CD4-positive, alpha-beta T cell treated with Interleukin-10 for 1 hour (primary cell): ENCODE measurements at regions not wholly inside any gene's neighbourhood (a gene's known extent, or its start where the extent isn't known, plus 50 kb on each side); places are given as distances from the start of the nearest gene placed in this dataset.

Experiments used
- DNase-seq: peaks from one replicate; pipeline ENCODE4 v3.0.0-alpha.2; 2020

GRCh38 chr10:81031774-81032173, 494.1 kb downstream of the SH2D4B start:
- no peak for DNase-seq

DNA sequence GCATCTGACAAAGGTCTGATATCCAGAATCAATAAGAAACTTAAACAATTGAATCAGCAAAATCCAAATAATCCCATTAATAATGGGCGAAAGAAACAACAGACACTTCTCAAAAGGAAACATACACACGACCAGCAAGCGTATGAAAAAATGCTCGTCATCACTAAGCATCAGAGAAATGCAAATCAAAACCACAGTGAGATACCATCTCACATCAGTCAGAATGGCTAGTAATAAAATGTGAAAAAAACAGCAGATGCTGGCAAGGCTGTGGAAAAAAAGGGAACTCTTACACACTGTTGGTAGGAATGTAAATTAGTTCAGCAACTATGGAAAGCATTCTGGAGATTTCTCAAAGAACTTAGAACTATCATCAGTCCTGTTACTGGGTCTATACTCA, 496.7 kb downstream of the SH2D4B start:
- DNase-seq = no peak

DNA sequence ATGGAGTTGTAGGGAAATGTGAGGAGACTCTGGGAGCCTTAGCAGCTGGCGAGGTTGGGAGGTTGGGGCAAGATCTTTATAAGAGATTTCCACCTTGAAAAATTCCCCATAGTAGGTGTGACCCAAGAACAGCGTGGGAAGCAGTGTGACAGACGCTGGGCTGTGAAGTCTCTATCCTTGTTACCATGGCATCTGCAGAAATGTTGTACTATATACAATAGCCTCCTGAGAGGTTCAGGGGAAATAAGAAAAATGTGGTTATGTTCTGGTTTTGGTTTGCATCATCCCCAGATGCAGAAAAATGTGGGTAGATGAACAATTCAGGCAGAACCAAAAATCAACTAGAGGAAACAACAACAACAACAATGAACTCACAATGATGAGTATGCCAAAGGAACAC, 498.6 kb downstream of the SH2D4B start:
- no peak for DNase-seq

DNA sequence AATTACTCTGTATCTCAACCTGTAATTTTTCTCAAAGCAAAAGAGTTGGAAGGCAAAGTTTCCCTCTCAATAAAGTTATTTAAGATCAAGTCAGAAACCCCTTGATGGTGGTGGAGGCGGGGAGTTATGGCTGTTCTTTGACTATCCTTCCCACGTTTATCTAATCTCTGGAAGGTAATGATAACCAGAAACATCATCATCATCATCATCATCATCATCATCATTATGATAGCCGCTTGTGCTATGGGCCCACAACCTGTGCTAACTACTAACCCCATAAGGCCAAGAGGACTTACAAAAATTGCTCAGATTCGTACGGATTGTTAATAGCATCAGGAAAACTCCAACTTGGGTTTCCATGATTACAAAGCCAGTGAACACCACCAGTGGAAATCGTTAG, 502.3 kb downstream of the SH2D4B start:
- no peak for DNase-seq

GRCh38 chr10:81040940-81041339, 503.2 kb downstream of the SH2D4B start:
- no peak for DNase-seq

DNA sequence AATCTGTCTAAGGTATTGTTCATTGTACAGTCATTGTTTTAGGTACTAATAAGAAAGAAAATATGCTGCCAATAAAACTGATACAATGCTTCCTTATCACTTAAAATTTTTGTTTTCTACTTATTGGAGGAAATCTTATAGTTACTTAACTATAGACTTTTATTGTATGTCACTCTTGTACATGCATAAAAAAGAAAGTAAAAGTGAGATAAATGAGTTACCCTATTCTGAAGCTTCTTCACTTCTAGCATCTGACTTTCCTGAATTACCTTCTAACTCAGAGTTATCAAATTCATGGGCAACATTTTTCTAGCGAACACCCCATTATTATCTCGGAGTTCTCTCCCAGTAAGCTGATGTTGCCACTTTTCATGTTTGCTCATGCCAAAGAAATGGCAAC, 504.9 kb downstream of the SH2D4B start:
- DNase-seq = no peak

DNA sequence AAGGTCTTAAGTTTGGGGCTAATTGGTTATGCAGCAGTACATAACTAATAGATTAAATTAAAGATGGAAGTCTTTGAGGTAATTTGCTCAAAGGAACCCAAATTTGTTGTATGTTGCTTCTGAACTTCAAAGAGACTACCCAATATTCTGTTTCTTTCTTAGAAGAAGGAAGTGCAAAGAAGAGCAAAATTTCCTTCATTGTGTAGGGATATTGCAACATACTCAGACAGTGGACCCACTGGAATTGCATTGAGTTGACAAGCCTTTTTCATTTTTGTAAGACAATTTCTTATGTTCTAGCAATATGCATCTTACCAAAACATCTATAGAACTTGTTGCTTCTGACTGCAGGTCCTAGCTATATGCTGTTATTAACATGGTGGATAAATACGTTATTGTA, 527.8 kb downstream of the SH2D4B start:
- DNase-seq = no peak

GRCh38 chr10:81068460-81068859, 530.8 kb downstream of the SH2D4B start:
- no peak for DNase-seq

GRCh38 chr10:81071087-81071796, 533.5 kb downstream of the SH2D4B start:
- no peak for DNase-seq

- DNase-seq = no peak
These were observed 535.5 kb downstream of the SH2D4B start for GRCh38 chr10:81073155-81073554.

DNA sequence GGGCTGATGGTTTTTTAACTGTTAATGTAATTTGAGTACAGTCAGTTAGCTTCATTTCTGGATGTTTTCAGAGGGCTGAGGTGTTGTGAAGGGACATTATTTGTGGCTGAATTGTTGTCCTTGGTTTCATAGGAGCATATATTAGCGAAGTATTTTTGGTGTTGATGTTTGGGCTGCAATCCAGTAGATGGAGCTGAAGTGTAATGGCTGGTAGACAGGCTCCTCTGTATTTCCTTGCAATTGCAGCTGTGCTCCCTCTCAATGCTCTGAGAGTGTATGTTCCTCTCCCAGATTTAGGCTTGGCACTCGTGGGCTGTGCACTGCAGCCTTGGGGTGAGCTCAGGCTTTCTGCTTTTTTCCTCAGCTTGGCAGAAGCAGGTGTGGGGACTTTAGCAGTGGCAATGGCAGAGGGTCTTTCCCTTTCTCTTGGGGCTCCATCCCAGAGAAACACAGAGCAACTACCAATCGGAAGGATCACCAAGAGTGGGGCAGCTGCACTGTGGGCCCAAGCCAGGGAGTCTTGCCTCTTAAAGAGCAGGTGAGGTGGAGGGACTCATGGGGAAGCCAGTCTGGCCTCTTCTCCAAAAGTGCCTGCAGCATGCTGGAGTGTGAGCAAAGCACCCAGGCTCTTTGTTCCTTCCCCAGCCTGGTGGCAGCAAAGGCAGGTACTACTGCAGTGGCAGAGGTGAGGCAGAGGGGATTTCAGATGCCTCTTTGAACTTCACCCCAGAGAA, 544.4 kb downstream of the SH2D4B start:
- no peak for DNase-seq

- DNase-seq = no peak
These were observed 545.1 kb downstream of the SH2D4B start for GRCh38 chr10:81082621-81083376.

GRCh38 chr10:81093056-81093455, 555.4 kb downstream of the SH2D4B start:
- no peak for DNase-seq

DNA sequence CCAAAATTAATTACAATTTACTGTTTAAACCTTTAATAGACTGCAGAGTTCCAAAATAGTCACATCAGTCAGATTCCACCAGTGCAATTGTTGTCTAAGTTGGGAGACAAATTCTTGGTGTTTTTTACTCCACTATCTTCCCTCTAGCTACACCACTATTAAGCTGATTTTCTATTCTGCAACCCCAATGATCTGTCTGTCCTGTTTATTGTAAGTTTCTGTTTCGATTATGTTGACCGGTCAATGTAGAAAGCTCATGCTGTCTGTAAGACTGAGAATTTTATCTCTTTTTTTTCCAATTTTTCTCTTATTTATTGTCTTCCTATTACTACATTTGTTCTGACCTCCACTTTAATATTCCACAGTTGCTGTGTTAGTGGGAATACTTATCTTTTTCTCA, 557.5 kb downstream of the SH2D4B start:
- DNase-seq = no peak

DNA sequence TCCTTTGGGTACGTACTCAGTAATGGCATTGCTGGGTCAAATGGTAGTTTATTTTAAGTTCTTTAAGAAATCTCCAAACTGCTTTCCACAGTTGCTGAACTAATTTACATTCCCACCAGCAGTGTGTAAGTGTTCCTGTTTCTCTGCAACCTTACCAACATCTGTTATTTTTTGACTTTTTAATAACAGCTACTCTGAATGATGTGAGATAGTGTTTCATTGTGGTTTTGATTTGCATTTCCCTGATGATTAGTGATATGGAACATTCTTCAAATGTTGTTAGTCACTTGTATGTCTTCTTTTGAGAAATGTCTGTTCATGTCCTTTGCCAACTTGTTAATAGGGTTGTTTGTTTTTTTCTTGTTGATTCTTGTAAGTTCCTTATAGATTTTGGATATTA, 558.9 kb downstream of the SH2D4B start:
- DNase-seq = no peak

DNA sequence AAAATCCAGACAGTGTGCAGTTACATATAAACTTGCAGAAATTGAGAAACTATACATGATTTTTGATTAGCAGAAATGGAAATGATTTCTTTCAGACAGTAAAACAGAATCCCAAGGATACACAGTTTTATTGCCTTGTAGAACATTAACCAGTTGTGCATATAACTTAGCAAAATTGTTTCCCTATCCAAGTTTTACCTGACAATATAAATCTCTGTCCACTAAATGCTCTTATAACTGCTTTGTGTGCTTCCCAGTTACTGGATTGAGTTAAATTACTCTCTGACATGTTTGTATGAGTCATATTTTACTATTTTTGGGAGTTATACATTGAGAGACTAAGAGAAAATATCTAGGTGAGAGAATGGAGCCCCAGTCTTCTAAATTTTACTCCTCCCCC, 563.4 kb downstream of the SH2D4B start:
- no peak for DNase-seq

DNA sequence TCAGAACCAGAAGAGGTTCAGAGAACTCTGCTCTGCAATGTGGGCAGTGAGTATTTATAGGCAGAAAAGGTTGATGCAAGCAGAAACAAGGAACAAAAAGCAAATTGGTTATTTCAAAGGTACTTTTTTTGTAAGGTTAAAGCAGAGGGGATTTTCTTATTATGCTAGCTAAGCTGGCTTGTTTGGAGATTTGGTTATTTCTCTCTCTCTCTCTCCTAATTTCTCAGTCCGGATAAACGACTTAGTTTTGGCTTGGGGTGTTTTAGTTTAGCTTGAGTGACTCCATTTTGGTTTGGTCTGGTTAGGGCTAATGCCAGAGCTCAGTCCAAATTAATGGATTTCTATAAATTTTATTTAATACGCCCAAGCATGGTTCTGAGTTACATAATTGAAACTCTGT, 566.8 kb downstream of the SH2D4B start:
- DNase-seq = no peak

DNA sequence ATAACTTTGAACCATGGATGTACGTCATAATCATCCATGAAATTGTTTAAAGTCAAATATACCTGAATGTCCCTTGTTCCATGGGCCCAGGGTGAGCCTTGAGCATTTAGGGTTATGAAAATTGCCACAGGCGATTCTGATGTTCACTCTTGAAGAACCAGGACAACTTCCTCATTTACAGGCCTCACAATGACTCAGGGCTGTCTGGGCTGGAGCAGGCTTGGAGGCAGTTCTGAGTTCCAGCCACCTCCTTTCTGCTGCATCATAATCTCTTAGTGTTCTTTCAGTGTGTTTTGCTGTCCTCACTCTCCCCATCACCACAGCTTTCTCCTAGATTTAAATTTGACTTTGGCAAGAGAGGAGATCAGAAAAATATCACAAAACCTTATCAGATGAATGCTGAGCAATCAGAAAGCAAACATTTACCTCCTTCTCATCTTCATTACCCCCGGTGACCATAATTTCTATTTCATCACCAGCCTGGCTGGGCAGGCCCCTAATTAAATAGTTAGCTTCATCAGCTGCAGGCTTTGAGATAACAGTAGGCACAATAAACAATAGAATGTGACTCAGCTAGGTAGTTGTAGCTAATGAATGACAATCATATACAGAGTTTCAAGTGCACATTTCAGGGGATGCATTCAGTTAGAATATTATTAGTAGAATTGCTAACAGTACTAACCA, 571.0 kb downstream of the SH2D4B start:
- no peak for DNase-seq

DNA sequence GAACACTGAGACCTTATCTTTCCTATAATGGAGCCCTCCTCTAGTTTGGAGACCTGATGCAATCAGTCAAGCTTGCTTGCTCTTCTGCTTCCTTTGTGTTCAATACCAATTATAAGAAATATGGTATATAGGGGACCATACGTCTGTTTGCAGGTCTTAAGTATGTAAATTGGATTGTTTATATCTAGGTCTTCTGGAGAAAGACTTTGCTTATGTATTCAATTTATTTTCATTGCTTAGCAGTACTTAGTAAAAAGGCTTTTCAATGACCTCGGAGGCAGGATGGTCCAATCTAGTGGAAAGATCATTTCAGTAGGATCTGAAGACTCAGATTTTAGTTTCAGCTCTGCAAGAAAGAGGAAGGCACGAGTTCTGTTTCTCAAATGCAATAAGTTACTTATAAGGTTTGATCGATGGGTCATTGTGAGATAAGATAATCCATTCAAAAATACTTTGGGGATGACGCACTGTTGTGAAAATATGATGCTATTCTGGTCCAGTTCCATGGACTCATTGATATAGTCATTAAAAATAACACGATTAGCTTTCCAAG, 571.6 kb downstream of the SH2D4B start:
- DNase-seq = no peak

DNA sequence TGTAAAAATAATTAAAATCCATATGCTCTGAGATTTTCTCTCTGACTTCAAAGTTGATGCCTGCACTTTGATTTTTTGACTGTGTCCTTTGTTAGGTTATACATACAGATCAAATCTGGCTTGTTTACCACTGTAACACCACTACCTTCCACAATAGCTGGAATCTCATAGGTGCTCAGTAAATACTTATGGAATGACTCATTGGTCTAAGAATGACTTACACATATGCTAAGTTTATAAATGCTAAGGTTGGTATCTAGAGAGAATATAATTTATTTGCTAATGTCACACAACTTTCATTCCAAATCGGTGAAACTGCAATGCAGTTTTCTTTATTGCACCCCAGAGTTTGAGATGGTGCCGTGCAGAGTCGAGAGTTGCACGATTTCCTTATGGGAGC, 578.5 kb downstream of the SH2D4B start:
- DNase-seq = no peak

DNA sequence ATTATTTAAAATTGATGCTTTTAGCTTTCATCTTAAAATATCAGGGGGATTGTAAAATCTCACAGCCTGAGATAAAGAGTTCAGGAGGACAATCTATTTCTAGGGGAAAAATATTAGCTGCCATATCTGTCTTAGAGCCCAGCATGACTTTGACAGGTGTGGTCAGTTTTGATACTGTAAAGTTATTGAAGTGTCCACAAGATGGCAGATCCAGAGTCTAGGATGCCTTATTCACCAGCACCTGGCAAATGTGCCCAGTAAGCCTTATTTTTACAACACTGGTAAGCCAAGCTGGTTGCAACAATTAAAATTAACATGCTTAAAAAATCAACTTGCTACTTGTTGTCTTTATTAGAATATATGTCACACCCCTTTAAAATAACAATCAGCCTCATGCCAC, 579.3 kb downstream of the SH2D4B start:
- no peak for DNase-seq

DNA sequence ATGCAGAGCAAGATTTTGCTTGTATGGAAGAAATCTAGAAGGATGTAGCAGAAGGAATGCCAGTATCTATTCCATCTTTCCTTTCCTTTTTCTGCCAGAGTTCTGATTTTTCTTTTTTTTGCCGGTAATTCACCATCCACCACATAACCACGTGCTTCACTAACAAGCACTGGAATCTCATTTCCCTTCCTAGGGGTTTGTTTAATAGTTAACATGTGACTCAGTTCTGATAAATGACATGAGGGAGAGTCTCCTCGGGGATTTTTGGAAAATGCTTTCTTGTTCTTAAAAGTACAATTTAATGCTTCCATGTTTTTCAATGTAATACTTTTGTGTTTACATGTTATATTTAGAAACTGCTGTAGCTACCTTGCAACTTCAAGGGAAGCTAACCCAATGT, 590.2 kb downstream of the SH2D4B start:
- DNase-seq = no peak

DNA sequence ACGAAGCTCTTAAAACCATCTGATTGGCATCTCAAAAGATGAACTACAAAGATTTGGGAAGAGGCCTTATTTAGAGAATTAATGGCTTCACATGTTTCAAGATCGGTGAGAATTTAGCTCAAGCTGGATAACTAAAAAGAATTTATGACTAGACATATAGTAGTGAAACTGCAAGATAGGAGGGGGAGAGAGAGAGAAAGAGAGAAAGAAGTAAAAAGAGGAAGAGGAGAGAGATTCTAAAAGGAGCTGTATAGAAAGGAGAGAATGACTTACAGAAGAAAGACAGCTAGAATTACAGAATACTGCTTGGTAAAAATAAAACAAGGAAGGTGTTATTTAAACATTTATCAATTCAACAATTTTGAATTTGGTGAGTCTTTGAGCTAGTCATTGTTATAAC, 592.3 kb downstream of the SH2D4B start:
- DNase-seq = no peak
